ENCODE measurements at regions not wholly inside any gene's neighbourhood (a gene's known extent, or its start where the extent isn't known, plus 50 kb on each side); places are given as distances from the start of the nearest gene placed in this dataset.

GRCh38 chr13:37495046-37495445 lies 103.5 kb downstream of the POSTN start (continued):
- TF ChIP-seq ZEB2 (tag by site-specific recombination; IDR thresholded peaks at IDR 0.05) (no peak), SCRT2 (tag by site-specific recombination; IDR thresholded peaks at IDR 0.05) (peak; percentile 66)

- no peak for TF ChIP-seq ZBTB1 (tag by site-specific recombination; IDR thresholded peaks at IDR 0.05)
- TF ChIP-seq ZNF214 (tag by site-specific recombination; IDR thresholded peaks at IDR 0.05; ENCODE audit: borderline replicate concordance): no peak
- Histone ChIP-seq H3K36me3 (ENCODE audit: control insufficient read depth in 2 of 2, insufficient read depth in 1 of 2, low read length in 2 of 2) (no peaks in the 10 kb centered on the region), H3K9me3 (ENCODE audit: control insufficient read depth, insufficient read depth, low read depth, low read length) (no peaks in the 10 kb centered on the region), H3K4me1 (ENCODE audit: control insufficient read depth, insufficient read depth, low read length) (no peaks in the 10 kb centered on the region), H3K27ac (ENCODE audit: extremely low read depth, low read depth, low read length) (no peak overlapping the region), H3K4me3 (ENCODE audit: low read depth, low read length) (no peak overlapping the region)
- ChIA-PET POLR2A (no interaction called here), CTCF (no interaction called here)
These were observed 104.8 kb downstream of the POSTN start for GRCh38 chr13:37493775-37494174.

- TF ChIP-seq ATF2 (tag by site-specific recombination; IDR thresholded peaks at IDR 0.05; ENCODE audit: low read depth): 0 out of 2 replicates have a peak, but pooled peaks have one; percentile 7
- TF ChIP-seq ZNF600 (tag by site-specific recombination; IDR thresholded peaks at IDR 0.05): no peak
- no peak for TF ChIP-seq ZIC2 (tag by site-specific recombination; IDR thresholded peaks at IDR 0.05)
- no peaks in the 10 kb centered on the region for H3K36me3 ChIP-seq (ENCODE audit: control insufficient read depth in 2 of 2, insufficient read depth in 1 of 2, low read length in 2 of 2)
- H3K4me1 ChIP-seq (ENCODE audit: control insufficient read depth, insufficient read depth, low read length): no peaks in the 10 kb centered on the region
- no peak overlapping the region for H3K4me3 ChIP-seq (ENCODE audit: low read depth, low read length)
- ChIA-PET CTCF (no interaction called here), POLR2A (no interaction called here)
- H3K27ac ChIP-seq (ENCODE audit: extremely low read depth, low read depth, low read length): no peak overlapping the region
- H3K9me3 ChIP-seq (ENCODE audit: control insufficient read depth, insufficient read depth, low read depth, low read length): no peaks in the 10 kb centered on the region
These were observed 105.6 kb downstream of the POSTN start for GRCh38 chr13:37492741-37493514.

GRCh38 chr13:37492075-37492474 lies 106.5 kb downstream of the POSTN start:
- Histone ChIP-seq H3K36me3 (ENCODE audit: control insufficient read depth in 2 of 2, insufficient read depth in 1 of 2, low read length in 2 of 2) (no peaks in the 10 kb centered on the region), H3K27ac (ENCODE audit: extremely low read depth, low read depth, low read length) (no peak overlapping the region), H3K9me3 (ENCODE audit: control insufficient read depth, insufficient read depth, low read depth, low read length) (no peaks in the 10 kb centered on the region), H3K4me3 (ENCODE audit: low read depth, low read length) (no peak overlapping the region), H3K4me1 (ENCODE audit: control insufficient read depth, insufficient read depth, low read length) (no peaks in the 10 kb centered on the region)
- ChIA-PET CTCF (no interaction called here), POLR2A (no interaction called here)
- TF ChIP-seq ZNF571 (tag by site-specific recombination; IDR thresholded peaks at IDR 0.05): no peak
- no peak for TF ChIP-seq ZNF561 (tag by site-specific recombination; IDR thresholded peaks at IDR 0.05; ENCODE audit: borderline replicate concordance)
- no peak for TF ChIP-seq ZNF596 (tag by site-specific recombination; IDR thresholded peaks at IDR 0.05)
- TF ChIP-seq ZBTB7A (tag by site-specific recombination; IDR thresholded peaks at IDR 0.05; ENCODE audit: low read depth): no peak
- no peak for TF ChIP-seq ZFP3 (tag by site-specific recombination; IDR thresholded peaks at IDR 0.05; ENCODE audit: low read depth)
- no peak for TF ChIP-seq ZNF311 (tag by site-specific recombination; IDR thresholded peaks at IDR 0.05; ENCODE audit: borderline replicate concordance)
- no peak for TF ChIP-seq MYNN (tag by site-specific recombination; IDR thresholded peaks at IDR 0.05; ENCODE audit: borderline replicate concordance)
- TF ChIP-seq PRDM4 (tag by site-specific recombination; IDR thresholded peaks at IDR 0.05): no peak
- TF ChIP-seq PRDM6 (tag by site-specific recombination; IDR thresholded peaks at IDR 0.05): no peak
- TF ChIP-seq ZNF19 (tag by site-specific recombination; IDR thresholded peaks at IDR 0.05; ENCODE audit: low read depth): no peak
- TF ChIP-seq ZNF488 (tag by site-specific recombination; IDR thresholded peaks at IDR 0.05): no peak
- TF ChIP-seq ZNF18 (tag by site-specific recombination; IDR thresholded peaks at IDR 0.05): no peak
- TF ChIP-seq ZNF169 (tag by site-specific recombination; IDR thresholded peaks at IDR 0.05): no peak
- TF ChIP-seq ZNF416 (tag by site-specific recombination; IDR thresholded peaks at IDR 0.05): no peak

Data from HEK293 (cell line).